ENCODE measurements at regions not wholly inside any gene's neighbourhood (a gene's known extent, or its start where the extent isn't known, plus 50 kb on each side); places are given as distances from the start of the nearest gene placed in this dataset.

DNA sequence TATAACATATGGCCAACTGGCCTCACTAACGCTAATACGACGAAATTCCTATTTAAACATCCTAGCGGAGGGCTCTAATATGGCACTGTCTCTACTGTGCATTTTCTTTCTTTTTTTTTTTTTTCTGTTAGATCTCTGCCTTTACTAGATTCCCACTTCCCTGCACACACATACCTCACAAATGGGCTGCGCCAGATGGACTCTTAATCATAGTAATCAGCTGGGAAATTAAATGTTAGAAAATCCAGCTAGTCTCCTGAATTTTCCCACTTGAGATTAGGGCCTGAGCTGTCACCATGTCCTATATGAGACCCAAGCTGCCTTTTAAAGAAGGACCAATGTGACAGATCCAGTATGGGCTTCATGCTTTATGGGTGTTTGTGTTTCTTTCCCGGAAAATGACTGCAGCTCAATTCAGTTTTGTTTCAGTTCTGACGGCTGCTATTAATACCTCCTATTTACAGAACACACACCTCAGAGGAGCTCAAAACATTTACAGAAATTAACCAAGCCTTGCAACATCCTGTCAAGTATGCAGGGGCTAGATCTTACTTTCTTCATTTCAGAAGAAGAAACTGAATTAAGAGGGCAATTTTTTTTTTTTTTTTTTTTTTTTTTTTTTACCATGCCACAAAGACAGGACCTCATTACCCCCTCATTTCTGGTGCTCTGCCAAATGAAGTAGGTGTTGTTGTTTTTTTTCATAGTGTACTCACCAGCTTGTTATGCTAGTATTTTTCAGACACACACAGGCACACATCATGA lies 49.8 kb upstream of the BLID start:
- POLR2A ChIA-PET, result interaction anchor here (0.6 to 2.1 kb wide), 3 partner anchors 14 to 53 kb away, joined by 3 to 9 read pairs (median 4); no protein-coding TSS in a partner anchor
- no peak overlapping the region for H3K4me3 ChIP-seq (ENCODE audit: low read depth, low read length)

More for the DNA sequence above, 49.8 kb upstream of the BLID start:
- no peak for DNase-seq (ENCODE audit: low read depth, low spot score)
- CTCF ChIA-PET, result interaction anchor here (0.6 to 2.5 kb wide), 7 partner anchors 8 to 340 kb away, joined by 3 to 9 read pairs (median 3); no protein-coding TSS in a partner anchor
- TF ChIP-seq, protein P1, sequence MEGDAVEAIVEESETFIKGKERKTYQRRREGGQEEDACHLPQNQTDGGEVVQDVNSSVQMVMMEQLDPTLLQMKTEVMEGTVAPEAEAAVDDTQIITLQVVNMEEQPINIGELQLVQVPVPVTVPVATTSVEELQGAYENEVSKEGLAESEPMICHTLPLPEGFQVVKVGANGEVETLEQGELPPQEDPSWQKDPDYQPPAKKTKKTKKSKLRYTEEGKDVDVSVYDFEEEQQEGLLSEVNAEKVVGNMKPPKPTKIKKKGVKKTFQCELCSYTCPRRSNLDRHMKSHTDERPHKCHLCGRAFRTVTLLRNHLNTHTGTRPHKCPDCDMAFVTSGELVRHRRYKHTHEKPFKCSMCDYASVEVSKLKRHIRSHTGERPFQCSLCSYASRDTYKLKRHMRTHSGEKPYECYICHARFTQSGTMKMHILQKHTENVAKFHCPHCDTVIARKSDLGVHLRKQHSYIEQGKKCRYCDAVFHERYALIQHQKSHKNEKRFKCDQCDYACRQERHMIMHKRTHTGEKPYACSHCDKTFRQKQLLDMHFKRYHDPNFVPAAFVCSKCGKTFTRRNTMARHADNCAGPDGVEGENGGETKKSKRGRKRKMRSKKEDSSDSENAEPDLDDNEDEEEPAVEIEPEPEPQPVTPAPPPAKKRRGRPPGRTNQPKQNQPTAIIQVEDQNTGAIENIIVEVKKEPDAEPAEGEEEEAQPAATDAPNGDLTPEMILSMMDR (IDR thresholded peaks at IDR 0.05; ENCODE audit: insufficient read depth, low read length, missing control alignments), result no peak

All from AG04449 (cell line).